Testis (tissue), 2 donors: ENCODE measurements at regions not wholly inside any gene's neighbourhood (a gene's known extent, or its start where the extent isn't known, plus 50 kb on each side); places are given as distances from the start of the nearest gene placed in this dataset.
"Not testable (repeated sequence)": the region's sequence is repeated elsewhere in the genome, so short reads cannot be mapped to it uniquely, and the experiment has no call there.

Source experiments
- DNase-seq: peaks from one replicate; pipeline ENCODE4 v3.0.0-alpha.2; 2019
- H3K27ac ChIP-seq, 2 donors: fragments of 200-600 bp; sonication (generic); one replicate each; pipeline ENCODE4 v1.5.1; 2019
- H3K27me3 ChIP-seq: fragments of 200-600 bp; sonication (generic); one replicate; pipeline ENCODE4 v1.5.1; 2019
- H3K36me3 ChIP-seq: fragments of 200-600 bp; sonication (generic); one replicate; pipeline ENCODE4 v1.5.1; 2017; ENCODE audit warnings: low read depth; ENCODE audit errors: missing control alignments
- H3K4me1 ChIP-seq: fragments of 200-600 bp; sonication (generic); one replicate; pipeline ENCODE4 v1.5.1; 2019
- H3K4me3 ChIP-seq, 2 donors: fragments of 200-600 bp; sonication (generic); one replicate each; pipeline ENCODE4 v1.5.1; 2017 to 2019
- H3K9me3 ChIP-seq: fragments of 200-600 bp; sonication (generic); one replicate; pipeline ENCODE4 v1.5.1; 2017
- POLR2A ChIP-seq: fragments of 450-650 bp; IDR thresholded peaks from one replicate; pipeline ENCODE4 v1.6.1; 2017; ENCODE audit warnings: antibody characterized with exemption, mild to moderate bottlenecking, moderate library complexity
- WGBS, 2 donors: methylation state at CpG; one replicate each; pipeline ENCODE4 v1.1.5; 2018; 5-methylcytosine and 5-hydroxymethylcytosine counted together
- intact Hi-C: fragments of 100-400 bp; cut with DNase I; formaldehyde crosslinking; loops from one replicate; pipeline ENCODE4 v1.15.1; 2023; ENCODE audit warnings: low total_unique reads
- TF ChIP-seq, protein P1 (sequence below), 3 experiments: fragments of 450-650 bp in 2 of 3; fragments of 200-600 bp in 1 of 3; sonication (generic) in 1 of 3; IDR thresholded peaks; one replicate each; pipeline ENCODE4 v1.5.1; 2016 to 2019; ENCODE audit warnings: antibody characterized with exemption in 3 of 3, mild to moderate bottlenecking in 2 of 3, moderate library complexity in 1 of 3

DNA sequence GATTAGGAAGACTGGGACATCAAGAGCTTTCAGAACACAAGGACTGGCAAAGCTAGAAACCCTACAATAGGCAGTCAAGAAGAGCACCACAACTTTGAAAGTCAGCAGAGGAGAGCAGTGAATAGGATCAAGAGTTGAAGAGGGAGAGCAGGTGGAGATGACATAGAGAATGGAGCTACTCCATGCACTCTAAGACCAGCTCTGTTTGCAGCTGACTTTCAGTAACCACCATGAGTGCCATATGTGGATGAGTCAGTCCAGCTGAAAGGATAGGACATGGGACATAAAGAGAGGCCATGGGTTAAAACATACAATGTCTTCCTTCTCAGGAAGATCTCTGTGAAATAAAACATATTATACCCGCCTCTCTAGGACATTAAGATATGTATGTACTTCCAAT, 289.1 kb upstream of the KLF4 start:
- Histone ChIP-seq H3K27me3 (no peaks in the 10 kb centered on the region), H3K9me3 (no peaks in the 10 kb centered on the region), H3K4me3 (no peak overlapping the region), H3K36me3 (no peaks in the 10 kb centered on the region), H3K27ac (no peak overlapping the region), H3K4me1 (no peaks in the 10 kb centered on the region)
- no peak for TF ChIP-seq POLR2A
- TF ChIP-seq, protein P1, sequence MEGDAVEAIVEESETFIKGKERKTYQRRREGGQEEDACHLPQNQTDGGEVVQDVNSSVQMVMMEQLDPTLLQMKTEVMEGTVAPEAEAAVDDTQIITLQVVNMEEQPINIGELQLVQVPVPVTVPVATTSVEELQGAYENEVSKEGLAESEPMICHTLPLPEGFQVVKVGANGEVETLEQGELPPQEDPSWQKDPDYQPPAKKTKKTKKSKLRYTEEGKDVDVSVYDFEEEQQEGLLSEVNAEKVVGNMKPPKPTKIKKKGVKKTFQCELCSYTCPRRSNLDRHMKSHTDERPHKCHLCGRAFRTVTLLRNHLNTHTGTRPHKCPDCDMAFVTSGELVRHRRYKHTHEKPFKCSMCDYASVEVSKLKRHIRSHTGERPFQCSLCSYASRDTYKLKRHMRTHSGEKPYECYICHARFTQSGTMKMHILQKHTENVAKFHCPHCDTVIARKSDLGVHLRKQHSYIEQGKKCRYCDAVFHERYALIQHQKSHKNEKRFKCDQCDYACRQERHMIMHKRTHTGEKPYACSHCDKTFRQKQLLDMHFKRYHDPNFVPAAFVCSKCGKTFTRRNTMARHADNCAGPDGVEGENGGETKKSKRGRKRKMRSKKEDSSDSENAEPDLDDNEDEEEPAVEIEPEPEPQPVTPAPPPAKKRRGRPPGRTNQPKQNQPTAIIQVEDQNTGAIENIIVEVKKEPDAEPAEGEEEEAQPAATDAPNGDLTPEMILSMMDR (IDR thresholded peaks at IDR 0.05) = no peak
- intact Hi-C loops = no loop called here
- no peak for DNase-seq
- WGBS, 2 donors = 88 to 94% methylated on average over 1 of the region's 1 CpG

DNA sequence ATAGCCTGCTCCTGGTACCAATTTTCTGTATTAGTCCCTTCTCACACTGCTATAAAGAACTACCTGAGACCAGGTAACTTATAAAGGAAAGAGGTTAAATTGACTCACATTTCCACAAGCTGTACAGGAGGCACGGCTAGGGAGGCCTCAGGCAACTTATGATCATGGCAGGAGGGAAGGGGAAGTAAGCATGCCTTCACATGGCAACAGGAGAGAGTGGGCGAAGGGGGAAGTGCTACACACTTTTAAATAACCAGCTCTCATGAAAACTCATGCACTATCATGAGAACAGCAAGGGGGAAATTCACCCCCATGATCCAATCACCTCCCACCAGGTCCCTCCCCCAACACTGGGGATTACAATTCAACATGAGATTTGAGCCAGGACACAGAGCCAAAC, 284.5 kb upstream of the KLF4 start:
- H3K27ac ChIP-seq, H3K27me3 ChIP-seq, H3K36me3 ChIP-seq, intact Hi-C loops, H3K4me1 ChIP-seq, H3K4me3 ChIP-seq, H3K9me3 ChIP-seq, DNase-seq: not testable (repeated sequence)
- WGBS, 2 donors = 76 to 83% methylated on average over 2 of the region's 2 CpGs

DNA sequence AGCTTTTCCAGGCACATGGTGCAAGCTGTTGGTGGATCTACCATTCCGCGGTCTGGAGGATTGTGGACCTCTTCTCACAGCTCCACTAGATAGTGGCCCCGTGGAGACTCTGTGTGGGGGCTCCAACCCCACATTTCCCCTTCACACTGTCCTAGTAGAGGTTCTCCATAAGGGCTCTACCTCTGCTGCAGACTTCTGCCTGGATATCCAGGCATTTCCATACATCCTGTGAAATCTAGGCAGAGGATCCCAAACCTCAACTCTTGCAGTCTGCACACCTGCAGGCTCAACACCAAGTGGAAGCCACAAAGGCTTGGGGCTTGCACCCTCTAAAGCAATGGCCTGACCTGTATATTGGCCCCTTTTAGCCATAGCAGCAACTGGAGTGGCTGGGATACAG, 283.4 kb upstream of the KLF4 start:
- Histone ChIP-seq H3K27me3 (no peaks in the 10 kb centered on the region), H3K4me1 (no peaks in the 10 kb centered on the region), H3K9me3 (no peaks in the 10 kb centered on the region), H3K4me3 (no peak overlapping the region), H3K36me3 (no peaks in the 10 kb centered on the region), H3K27ac (no peak overlapping the region)
- WGBS, 2 donors = 92% methylated on average over 3 of the region's 3 CpGs; no CpG with 5 or more reads in 1 of the 2 donors
- no peak for DNase-seq
- TF ChIP-seq, protein P1 (IDR thresholded peaks at IDR 0.05) = no peak
- intact Hi-C loops = no loop called here

DNA sequence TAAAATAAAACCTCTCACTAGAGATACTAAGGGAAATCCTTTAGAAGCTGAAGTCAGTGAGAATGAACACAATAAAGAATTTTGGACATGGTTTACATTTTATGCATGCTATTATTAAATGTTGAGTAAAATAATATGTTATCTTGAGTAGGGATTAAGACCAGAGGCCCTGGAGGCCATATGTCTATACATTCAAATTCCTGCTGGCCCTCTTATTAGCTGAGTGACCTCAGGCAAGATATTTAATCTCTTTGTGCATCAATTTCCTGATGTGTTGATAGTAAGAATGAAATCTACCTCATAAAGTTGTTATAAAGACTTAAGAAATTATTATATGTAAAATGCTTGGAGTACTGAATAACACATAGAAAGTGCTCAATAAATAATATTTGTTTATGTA, 281.1 kb upstream of the KLF4 start:
- Histone ChIP-seq H3K9me3 (no peaks in the 10 kb centered on the region), H3K4me1 (no peaks in the 10 kb centered on the region), H3K4me3 (no peak overlapping the region), H3K36me3 (no peaks in the 10 kb centered on the region), H3K27me3 (no peaks in the 10 kb centered on the region), H3K27ac (no peak overlapping the region)
- DNase-seq = no peak
- no peak for TF ChIP-seq POLR2A
- TF ChIP-seq, protein P1 (IDR thresholded peaks at IDR 0.05) = no peak
- intact Hi-C loops = no loop called here

DNA sequence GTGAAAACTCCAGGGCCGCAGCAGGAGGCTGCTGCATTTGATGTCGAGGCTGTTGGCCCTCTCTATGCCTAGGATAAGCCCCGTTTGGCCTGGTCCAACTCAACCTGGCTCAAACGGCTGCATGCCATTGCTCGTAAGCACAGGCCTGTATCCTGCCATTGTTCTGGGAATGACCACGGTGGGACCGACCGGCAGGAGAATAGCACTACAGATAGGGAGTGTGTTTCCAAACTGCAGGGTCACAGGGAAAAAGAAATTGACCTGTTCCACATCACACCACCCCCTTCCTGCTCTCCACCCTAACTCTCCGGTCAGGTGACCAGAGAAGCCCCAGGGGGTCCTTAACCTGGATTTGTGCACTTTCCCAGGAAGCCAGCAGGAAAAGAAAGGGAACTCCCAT, 278.7 kb upstream of the KLF4 start:
- Histone ChIP-seq H3K9me3 (no peaks in the 10 kb centered on the region), H3K4me3 (no peak overlapping the region), H3K27me3 (no peaks in the 10 kb centered on the region), H3K4me1 (no peaks in the 10 kb centered on the region), H3K36me3 (no peaks in the 10 kb centered on the region), H3K27ac (no peak overlapping the region)
- intact Hi-C loops = no loop called here
- TF ChIP-seq, protein P1 (IDR thresholded peaks at IDR 0.05) = no peak
- no peak for TF ChIP-seq POLR2A
- WGBS, 2 donors = 60 to 71% methylated on average over 1 to 9 of the region's 9 CpGs
- DNase-seq = no peak
